ENCODE measurements at regions not wholly inside any gene's neighbourhood (a gene's known extent, or its start where the extent isn't known, plus 50 kb on each side); places are given as distances from the start of the nearest gene placed in this dataset.

DNA sequence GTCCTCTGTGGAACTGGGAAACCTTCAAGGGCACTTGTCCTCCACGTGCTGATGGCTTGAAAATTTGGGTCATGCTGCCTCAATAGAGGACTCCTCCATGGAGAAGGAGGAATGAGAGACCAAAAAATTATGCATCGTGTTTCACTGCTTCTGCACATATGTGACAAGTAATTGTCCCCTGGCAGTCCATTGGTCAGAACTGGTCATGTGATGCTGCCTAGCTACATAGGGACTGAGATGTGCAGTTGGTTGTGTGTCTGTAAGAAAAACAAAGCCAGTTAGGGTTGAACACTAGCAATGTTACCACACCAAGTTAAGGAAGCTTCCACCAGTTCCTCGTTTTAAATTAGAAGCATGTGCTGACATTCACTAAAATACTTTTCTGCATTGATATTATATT is 201.9 kb upstream of the ANKH start:
- no peak for DNase-seq
- WGBS, 2 donors = 70 to 85% methylated on average over 3 of the region's 3 CpGs
- H3K9me3 ChIP-seq = no peaks in the 10 kb centered on the region
- H3K4me1 ChIP-seq = peaks cover 0 to 10% (median 6%) of the 10 kb centered on the region in 3 donors
- intact Hi-C loops (cut with DNase I) = no loop called here
- H3K27me3 ChIP-seq = no peaks in the 10 kb centered on the region
- no peak overlapping the region for H3K4me3 ChIP-seq
- no peaks in the 10 kb centered on the region for H3K36me3 ChIP-seq
- TF ChIP-seq, protein P1, sequence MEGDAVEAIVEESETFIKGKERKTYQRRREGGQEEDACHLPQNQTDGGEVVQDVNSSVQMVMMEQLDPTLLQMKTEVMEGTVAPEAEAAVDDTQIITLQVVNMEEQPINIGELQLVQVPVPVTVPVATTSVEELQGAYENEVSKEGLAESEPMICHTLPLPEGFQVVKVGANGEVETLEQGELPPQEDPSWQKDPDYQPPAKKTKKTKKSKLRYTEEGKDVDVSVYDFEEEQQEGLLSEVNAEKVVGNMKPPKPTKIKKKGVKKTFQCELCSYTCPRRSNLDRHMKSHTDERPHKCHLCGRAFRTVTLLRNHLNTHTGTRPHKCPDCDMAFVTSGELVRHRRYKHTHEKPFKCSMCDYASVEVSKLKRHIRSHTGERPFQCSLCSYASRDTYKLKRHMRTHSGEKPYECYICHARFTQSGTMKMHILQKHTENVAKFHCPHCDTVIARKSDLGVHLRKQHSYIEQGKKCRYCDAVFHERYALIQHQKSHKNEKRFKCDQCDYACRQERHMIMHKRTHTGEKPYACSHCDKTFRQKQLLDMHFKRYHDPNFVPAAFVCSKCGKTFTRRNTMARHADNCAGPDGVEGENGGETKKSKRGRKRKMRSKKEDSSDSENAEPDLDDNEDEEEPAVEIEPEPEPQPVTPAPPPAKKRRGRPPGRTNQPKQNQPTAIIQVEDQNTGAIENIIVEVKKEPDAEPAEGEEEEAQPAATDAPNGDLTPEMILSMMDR (IDR thresholded peaks at IDR 0.05) = no peak
- no peak for TF ChIP-seq POLR2A (IDR thresholded peaks at IDR 0.05)
- H3K27ac ChIP-seq = no peak overlapping the region

DNA sequence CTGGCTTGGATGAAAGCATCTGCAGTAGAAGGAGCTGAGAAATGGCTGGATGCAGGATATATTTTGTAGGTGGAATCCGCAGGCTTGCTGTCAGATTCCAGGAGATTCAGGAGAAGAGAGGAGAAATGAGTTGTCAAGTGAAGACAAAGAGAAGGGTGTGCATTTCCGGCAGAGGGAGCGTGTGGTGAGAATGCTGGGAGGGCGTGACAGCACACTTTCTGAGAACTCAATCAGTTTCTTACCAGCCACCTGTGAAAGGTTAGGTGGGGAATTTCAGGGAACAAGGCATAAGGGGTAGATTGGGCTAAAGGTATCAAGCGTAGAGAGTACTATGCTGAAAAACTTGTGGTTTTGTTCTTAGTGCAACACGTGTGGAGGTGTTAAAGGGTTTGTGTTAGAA is 199.3 kb upstream of the ANKH start:
- Histone ChIP-seq H3K4me1 (no peaks in the 10 kb centered on the region), H3K4me3 (no peak overlapping the region), H3K9me3 (no peaks in the 10 kb centered on the region), H3K27ac (no peak overlapping the region), H3K36me3 (no peaks in the 10 kb centered on the region), H3K27me3 (no peaks in the 10 kb centered on the region)
- intact Hi-C loops (cut with DNase I) = no loop called here
- DNase-seq = no peak
- 63 to 90% methylated on average over 6 of the region's 6 CpGs for WGBS, 2 donors
- TF ChIP-seq, protein P1 (IDR thresholded peaks at IDR 0.05) = no peak
- no peak for TF ChIP-seq POLR2A (IDR thresholded peaks at IDR 0.05)

DNA sequence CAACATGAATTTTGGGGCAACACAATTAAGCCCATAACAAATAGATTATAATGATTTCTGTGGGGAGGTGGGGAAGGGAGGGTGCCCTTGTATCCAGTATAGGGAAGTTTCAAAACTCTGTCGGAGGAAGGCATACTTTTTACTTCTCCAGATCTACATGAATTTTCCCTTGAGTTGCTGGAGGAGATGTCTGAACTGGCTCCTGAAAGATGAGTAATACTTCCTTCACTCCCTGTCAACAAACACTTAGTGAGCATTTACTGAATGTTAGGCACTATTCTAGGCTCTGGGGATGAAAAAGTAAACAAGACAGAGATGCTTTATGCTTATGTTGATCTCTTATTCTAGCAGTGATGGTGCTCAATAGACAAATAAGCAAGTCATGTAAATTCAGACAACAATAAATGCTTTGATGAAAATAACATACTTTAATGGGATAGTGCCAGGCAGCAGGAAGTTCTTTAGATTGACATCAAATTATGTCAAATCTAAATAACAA is 197.9 kb upstream of the ANKH start:
- Histone ChIP-seq H3K4me1 (no peaks in the 10 kb centered on the region), H3K9me3 (no peaks in the 10 kb centered on the region), H3K27ac (no peak overlapping the region), H3K4me3 (no peak overlapping the region), H3K36me3 (no peaks in the 10 kb centered on the region), H3K27me3 (no peaks in the 10 kb centered on the region)
- DNase-seq = no peak
- intact Hi-C loops (cut with DNase I) = no loop called here
- no peak for TF ChIP-seq POLR2A (IDR thresholded peaks at IDR 0.05)
- WGBS, 2 donors = 28 to 56% methylated on average over 1 of the region's 1 CpG

DNA sequence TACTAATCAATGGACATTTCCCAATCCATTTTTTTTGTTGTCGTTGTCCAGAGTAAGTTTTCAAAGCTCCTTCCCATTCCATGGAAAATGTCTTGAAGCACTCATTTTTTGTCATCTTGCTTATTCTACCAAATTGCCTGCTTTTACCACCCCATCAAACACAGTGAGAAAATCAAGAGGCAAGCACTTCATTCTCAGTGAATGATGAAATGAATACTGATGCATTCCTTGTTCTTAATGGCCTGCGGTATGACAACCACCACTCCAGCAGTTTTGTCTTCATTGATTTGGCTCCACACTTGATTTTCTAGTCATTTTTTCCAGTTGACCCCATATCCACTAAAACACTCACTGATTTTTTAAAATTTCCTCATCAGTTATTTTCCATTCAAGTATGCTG is 193.5 kb upstream of the ANKH start:
- Histone ChIP-seq H3K4me1 (no peaks in the 10 kb centered on the region), H3K27ac (no peak overlapping the region), H3K27me3 (no peaks in the 10 kb centered on the region), H3K36me3 (no peaks in the 10 kb centered on the region), H3K4me3 (no peak overlapping the region), H3K9me3 (no peaks in the 10 kb centered on the region)
- DNase-seq = no peak
- intact Hi-C loops (cut with DNase I) = no loop called here
- WGBS, 2 donors = 72 to 89% methylated on average over 2 of the region's 2 CpGs
- no peak for TF ChIP-seq POLR2A (IDR thresholded peaks at IDR 0.05)
- TF ChIP-seq, protein P1 (IDR thresholded peaks at IDR 0.05) = no peak

DNA sequence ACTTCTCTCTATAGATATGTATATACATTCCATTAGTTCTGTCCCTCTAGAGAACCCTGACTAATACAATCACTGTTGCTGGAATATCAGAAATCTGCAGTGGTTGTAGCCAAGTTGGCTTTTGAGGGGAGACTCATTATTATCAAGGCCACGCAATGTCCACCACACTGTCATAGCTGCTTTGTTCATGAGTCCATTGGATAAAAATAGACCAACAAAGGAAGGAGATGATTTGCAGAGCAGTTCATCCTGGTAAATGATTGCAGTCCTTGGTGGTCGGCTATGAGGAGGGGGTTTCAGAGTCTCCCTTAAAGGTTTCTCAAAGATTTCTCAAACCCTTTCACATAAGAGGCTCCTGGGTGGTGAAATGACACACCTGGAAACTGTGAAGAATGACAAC is 192.8 kb upstream of the ANKH start:
- intact Hi-C loops (cut with DNase I) = no loop called here
- Histone ChIP-seq H3K27me3 (no peaks in the 10 kb centered on the region), H3K27ac (no peak overlapping the region), H3K9me3 (no peaks in the 10 kb centered on the region), H3K36me3 (no peaks in the 10 kb centered on the region), H3K4me3 (no peak overlapping the region), H3K4me1 (no peaks in the 10 kb centered on the region)
- DNase-seq = no peak
- WGBS, 2 donors = 78 to 94% methylated on average over 2 of the region's 2 CpGs
- no peak for TF ChIP-seq POLR2A (IDR thresholded peaks at IDR 0.05)
- TF ChIP-seq, protein P1 (IDR thresholded peaks at IDR 0.05) = no peak

DNA sequence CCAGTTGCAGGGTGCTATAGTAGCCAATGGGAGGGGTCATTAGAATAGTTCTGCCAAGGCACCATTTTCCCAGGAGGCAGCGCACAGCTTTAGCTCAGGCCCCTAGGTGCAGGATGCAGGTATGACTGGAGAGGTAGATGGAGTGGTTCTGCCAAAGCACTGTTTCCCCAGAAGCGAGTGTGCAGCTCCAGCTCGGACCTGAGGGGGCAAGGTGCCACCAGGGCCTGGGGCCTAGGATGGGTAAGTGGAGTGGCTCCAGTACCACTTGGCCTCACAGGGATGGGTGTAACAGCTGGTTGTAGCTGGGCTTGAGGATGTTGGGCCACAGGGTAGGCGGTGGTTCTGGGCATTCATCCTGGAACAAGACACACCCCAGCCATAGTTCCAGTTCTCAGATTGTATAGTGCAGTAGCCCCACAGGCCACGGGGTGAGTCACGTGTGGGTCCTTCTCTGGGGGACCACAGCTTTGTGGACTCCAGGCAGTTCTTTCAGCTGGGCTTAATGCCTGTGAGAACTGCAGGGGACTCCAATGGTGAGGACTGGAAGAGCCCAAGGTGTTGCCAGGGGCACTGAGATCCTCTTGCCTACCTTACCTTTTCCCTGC is 185.5 kb upstream of the ANKH start:
- intact Hi-C loops (cut with DNase I) = no loop called here
- Histone ChIP-seq H3K4me3 (no peak overlapping the region), H3K27me3 (no peaks in the 10 kb centered on the region), H3K27ac (no peak overlapping the region), H3K9me3 (no peaks in the 10 kb centered on the region), H3K4me1 (no peaks in the 10 kb centered on the region), H3K36me3 (no peaks in the 10 kb centered on the region)
- TF ChIP-seq POLR2A (IDR thresholded peaks at IDR 0.05) = no peak
- TF ChIP-seq, protein P1 (IDR thresholded peaks at IDR 0.05) = no peak
- no peak for DNase-seq
- 83% methylated on average over 3 of the region's 6 CpGs; no CpG with 5 or more reads in 1 of the 2 donors for WGBS, 2 donors

Data from esophagus squamous epithelium (tissue), 5 donors.